Fibroblast of lung (primary cell): ENCODE measurements at regions not wholly inside any gene's neighbourhood (a gene's known extent, or its start where the extent isn't known, plus 50 kb on each side); places are given as distances from the start of the nearest gene placed in this dataset.

Experiments used
- DNase-seq, 2 donors: peaks; one replicate each; pipeline versions ENCODE4 v3.0.0 to v3.0.0-alpha.2; 2010; ENCODE audit warnings: low read depth in 2 of 2
- H2AFZ ChIP-seq: 2 replicates; pipeline ENCODE4 v1.5.1; 2012; ENCODE audit warnings: low read length, control low read depth, inconsistent platforms
- H3K27ac ChIP-seq: 2 replicates; pipeline ENCODE4 v1.5.1; 2011; ENCODE audit warnings: low read length, control low read depth; ENCODE audit not compliant: insufficient read depth
- H3K27me3 ChIP-seq: 2 replicates; pipeline ENCODE4 v1.5.1; 2011; ENCODE audit warnings: mild to moderate bottlenecking, low read length; ENCODE audit not compliant: control insufficient read depth, insufficient read depth
- H3K36me3 ChIP-seq: 2 replicates; pipeline ENCODE4 v1.5.1; 2011; ENCODE audit warnings: low read length; ENCODE audit not compliant: control insufficient read depth, insufficient read depth
- H3K4me1 ChIP-seq: 2 replicates; pipeline ENCODE4 v1.5.1; 2011; ENCODE audit warnings: low read length; ENCODE audit not compliant: control insufficient read depth, insufficient read depth; ENCODE audit errors: extremely low read depth
- H3K4me2 ChIP-seq: 2 replicates; pipeline ENCODE4 v1.5.1; 2011; ENCODE audit warnings: low read length, control low read depth; ENCODE audit not compliant: insufficient read depth; ENCODE audit errors: extremely low read depth
- H3K4me3 ChIP-seq, 4 experiments: fragments of 200-600 bp in 1 of 4; sonication (generic) in 1 of 4; replicated peaks in 1 of 4; 2 replicates each; pipeline ENCODE4 v1.5.1; 2011 to 2016; ENCODE audit warnings: low read length in 4 of 4, low read depth in 3 of 4, mild to moderate bottlenecking in 3 of 4, control low read depth in 2 of 4, inconsistent platforms in 1 of 4, mixed read lengths in 1 of 4; ENCODE audit not compliant: insufficient read depth in 1 of 4; ENCODE audit errors: control extremely low read depth in 1 of 4
- H3K79me2 ChIP-seq: 2 replicates; pipeline ENCODE4 v1.5.1; 2012; ENCODE audit warnings: mild to moderate bottlenecking, low read length, inconsistent platforms; ENCODE audit not compliant: control insufficient read depth, insufficient read depth
- H3K9ac ChIP-seq: 2 replicates; pipeline ENCODE4 v1.5.1; 2011; ENCODE audit warnings: mild to moderate bottlenecking, low read length, control low read depth; ENCODE audit not compliant: insufficient read depth
- H3K9me3 ChIP-seq: 2 replicates; pipeline ENCODE4 v1.5.1; 2012; ENCODE audit warnings: low read depth, low read length; ENCODE audit not compliant: control insufficient read depth, insufficient read depth
- H4K20me1 ChIP-seq: 2 replicates; pipeline ENCODE4 v1.5.1; 2011; ENCODE audit warnings: low read length; ENCODE audit not compliant: control insufficient read depth, insufficient read depth; ENCODE audit errors: extremely low read depth
- EZH2 ChIP-seq: IDR thresholded peaks from 2 replicates; pipeline ENCODE4 v1.5.1; 2012; ENCODE audit warnings: low read length, control low read depth, mild to moderate bottlenecking; ENCODE audit errors: missing control alignments
- TF ChIP-seq, protein P1 (sequence below), 2 donors: IDR thresholded peaks in 1 of 2; conservative IDR thresholded peaks in 1 of 2; 1 replicate in 1 of 2; 2 replicates in 1 of 2; pipeline ENCODE4 v1.5.1; 2011 to 2012; ENCODE audit warnings: low read length in 2 of 2, control low read depth in 1 of 2, inconsistent platforms in 1 of 2, low read depth in 1 of 2, mild to moderate bottlenecking in 1 of 2

DNA sequence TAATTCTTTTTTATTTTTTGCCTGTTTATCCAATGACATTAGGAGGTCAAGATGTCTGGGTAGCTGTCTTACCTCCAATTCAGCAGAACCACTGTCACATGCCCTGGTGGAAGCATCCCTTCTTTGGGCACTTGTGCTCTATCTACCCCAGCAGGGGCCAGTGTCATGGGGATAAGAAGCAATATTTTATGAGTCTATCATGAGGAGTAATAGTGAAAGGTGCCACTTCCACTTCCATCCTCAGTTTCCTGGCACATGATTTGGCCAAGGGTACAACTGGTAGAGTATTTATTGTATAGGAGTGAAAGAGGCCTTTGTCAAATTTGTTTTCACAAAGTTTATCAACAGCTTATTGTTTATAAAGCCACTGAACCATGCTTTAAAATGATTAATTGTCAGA, 112.5 kb downstream of the CCDC71L start:
- TF ChIP-seq, protein P1, sequence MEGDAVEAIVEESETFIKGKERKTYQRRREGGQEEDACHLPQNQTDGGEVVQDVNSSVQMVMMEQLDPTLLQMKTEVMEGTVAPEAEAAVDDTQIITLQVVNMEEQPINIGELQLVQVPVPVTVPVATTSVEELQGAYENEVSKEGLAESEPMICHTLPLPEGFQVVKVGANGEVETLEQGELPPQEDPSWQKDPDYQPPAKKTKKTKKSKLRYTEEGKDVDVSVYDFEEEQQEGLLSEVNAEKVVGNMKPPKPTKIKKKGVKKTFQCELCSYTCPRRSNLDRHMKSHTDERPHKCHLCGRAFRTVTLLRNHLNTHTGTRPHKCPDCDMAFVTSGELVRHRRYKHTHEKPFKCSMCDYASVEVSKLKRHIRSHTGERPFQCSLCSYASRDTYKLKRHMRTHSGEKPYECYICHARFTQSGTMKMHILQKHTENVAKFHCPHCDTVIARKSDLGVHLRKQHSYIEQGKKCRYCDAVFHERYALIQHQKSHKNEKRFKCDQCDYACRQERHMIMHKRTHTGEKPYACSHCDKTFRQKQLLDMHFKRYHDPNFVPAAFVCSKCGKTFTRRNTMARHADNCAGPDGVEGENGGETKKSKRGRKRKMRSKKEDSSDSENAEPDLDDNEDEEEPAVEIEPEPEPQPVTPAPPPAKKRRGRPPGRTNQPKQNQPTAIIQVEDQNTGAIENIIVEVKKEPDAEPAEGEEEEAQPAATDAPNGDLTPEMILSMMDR (conservative IDR thresholded peaks at IDR 0.05 in 1 of 2, IDR thresholded peaks at IDR 0.05 in 1 of 2; ENCODE audit: low read depth in 1 of 2, low read length in 2 of 2), result no peak
- no peak for TF ChIP-seq EZH2
- H3K4me2 ChIP-seq, result no peak overlapping the region
- H3K9ac ChIP-seq, result no peak overlapping the region
- no peak for DNase-seq
- peaks cover under 1% of the 10 kb centered on the region for H3K4me1 ChIP-seq
- no peaks in the 10 kb centered on the region for H3K79me2 ChIP-seq
- H3K4me3 ChIP-seq, result no peak overlapping the region
- H2AFZ ChIP-seq, result no peak overlapping the region
- H3K27ac ChIP-seq, result no peak overlapping the region
- H4K20me1 ChIP-seq, result no peaks in the 10 kb centered on the region
- H3K27me3 ChIP-seq, result no peaks in the 10 kb centered on the region
- no peaks in the 10 kb centered on the region for H3K36me3 ChIP-seq
- H3K9me3 ChIP-seq, result no peaks in the 10 kb centered on the region

DNA sequence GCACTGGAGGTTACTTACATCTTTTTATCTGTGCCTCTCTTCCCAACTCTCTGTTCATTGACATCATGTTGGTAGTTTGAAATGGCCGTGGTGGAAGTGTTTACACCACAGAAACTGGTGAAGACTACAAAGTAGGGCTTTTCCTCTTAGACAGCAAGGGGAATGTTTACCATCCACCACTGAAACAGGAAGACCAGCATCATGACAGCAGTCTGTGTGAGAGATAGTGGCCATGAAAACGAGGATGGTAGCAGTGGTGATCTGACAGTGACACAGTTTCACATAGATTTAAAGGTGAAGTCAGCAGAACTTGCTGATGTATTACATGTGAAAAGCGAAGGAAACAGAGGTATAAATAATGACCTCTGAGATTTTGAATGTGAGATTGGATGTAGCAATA, 115.7 kb downstream of the CCDC71L start:
- no peak for DNase-seq
- peaks cover 17% of the 10 kb centered on the region for H3K4me1 ChIP-seq
- H3K27me3 ChIP-seq, result no peaks in the 10 kb centered on the region
- H4K20me1 ChIP-seq, result no peaks in the 10 kb centered on the region
- H2AFZ ChIP-seq, result no peak overlapping the region
- H3K79me2 ChIP-seq, result no peaks in the 10 kb centered on the region
- no peaks in the 10 kb centered on the region for H3K9me3 ChIP-seq
- no peak overlapping the region for H3K4me2 ChIP-seq
- no peak overlapping the region for H3K9ac ChIP-seq
- no peaks in the 10 kb centered on the region for H3K36me3 ChIP-seq
- no peak overlapping the region for H3K4me3 ChIP-seq
- TF ChIP-seq, protein P1 (conservative IDR thresholded peaks at IDR 0.05 in 1 of 2, IDR thresholded peaks at IDR 0.05 in 1 of 2; ENCODE audit: low read depth in 1 of 2, low read length in 2 of 2), result no peak
- no peak for TF ChIP-seq EZH2
- H3K27ac ChIP-seq, result no peak overlapping the region

DNA sequence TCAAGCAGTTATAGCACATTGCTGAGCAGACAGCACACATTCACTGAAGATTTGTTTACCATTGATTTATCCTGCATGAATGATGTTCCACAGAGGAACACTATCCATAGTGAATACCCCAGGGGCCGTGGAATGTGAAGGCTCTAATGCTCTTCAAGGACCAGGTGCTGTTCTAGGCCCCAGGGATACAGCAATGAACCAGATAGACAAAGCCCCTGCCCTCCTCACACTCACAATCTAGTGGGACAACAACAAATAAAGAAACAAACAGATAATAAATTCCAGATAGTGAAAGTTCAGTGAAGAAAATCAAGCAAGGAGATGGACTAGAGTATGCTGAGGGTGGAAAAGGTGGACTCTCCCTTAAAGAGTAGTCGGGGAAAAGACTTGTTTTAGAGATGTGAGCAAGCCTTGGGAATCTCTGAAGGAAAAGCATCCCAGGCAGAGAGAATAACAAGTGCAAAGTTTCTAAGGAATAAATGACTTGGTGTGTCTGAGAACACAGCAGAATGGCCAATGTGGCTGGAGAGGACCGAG, 117.7 kb downstream of the CCDC71L start:
- no peak overlapping the region for H3K4me3 ChIP-seq
- H3K27me3 ChIP-seq, result no peaks in the 10 kb centered on the region
- H3K27ac ChIP-seq, result peak overlapping the region; percentile 63
- no peaks in the 10 kb centered on the region for H4K20me1 ChIP-seq
- TF ChIP-seq EZH2, result no peak
- TF ChIP-seq, protein P1 (conservative IDR thresholded peaks at IDR 0.05 in 1 of 2, IDR thresholded peaks at IDR 0.05 in 1 of 2; ENCODE audit: low read depth in 1 of 2, low read length in 2 of 2), result no peak
- no peaks in the 10 kb centered on the region for H3K79me2 ChIP-seq
- no peak for DNase-seq
- H2AFZ ChIP-seq, result peak overlapping the region; percentile 51
- H3K4me1 ChIP-seq, result peaks cover 17% of the 10 kb centered on the region
- peak overlapping the region; percentile 37 for H3K4me2 ChIP-seq
- no peaks in the 10 kb centered on the region for H3K9me3 ChIP-seq
- H3K36me3 ChIP-seq, result no peaks in the 10 kb centered on the region
- no peak overlapping the region for H3K9ac ChIP-seq
